Natural killer cell treated with Interleukin-12 subunit alpha and Interleukin-12 subunit beta and Interleukin-15 and Interleukin-18, amount 100 ng/mL, for 72 hours (primary cell): ENCODE measurements at regions not wholly inside any gene's neighbourhood (a gene's known extent, or its start where the extent isn't known, plus 50 kb on each side); places are given as distances from the start of the nearest gene placed in this dataset.
"Not testable (repeated sequence)": the region's sequence is repeated elsewhere in the genome, so short reads cannot be mapped to it uniquely, and the experiment has no call there.

Experiments used
- ATAC-seq, 2 donors: fragments of 150-1000 bp; cut with Tn5 transposase in 1 of 2; sonication (Bioruptor Pico), chemical (Tn5 transposase) in 1 of 2; 2 replicates each; pipeline ENCODE4 v1.10.0; 2021
- DNase-seq: peaks from one replicate; pipeline ENCODE4 v3.0.0; 2022; ENCODE audit warnings: low spot score
- H3K27ac Mint-ChIP-seq, 2 donors: 1 replicate in 1 of 2; 2 replicates in 1 of 2; pipeline ENCODE4 v1.8.0; 2022; ENCODE audit warnings: mixed read lengths in 2 of 2, mild to moderate bottlenecking in 1 of 2, moderate library complexity in 1 of 2
- H3K27me3 Mint-ChIP-seq, 2 donors: 1 replicate in 1 of 2; 2 replicates in 1 of 2; pipeline ENCODE4 v1.8.0; 2022; ENCODE audit warnings: mixed read lengths in 2 of 2
- H3K36me3 Mint-ChIP-seq: one replicate; pipeline ENCODE4 v1.8.0; 2022; ENCODE audit warnings: mixed read lengths
- H3K4me1 Mint-ChIP-seq, 2 donors: 1 replicate in 1 of 2; 2 replicates in 1 of 2; pipeline ENCODE4 v1.8.0; 2022; ENCODE audit warnings: low read depth in 2 of 2, mixed read lengths in 2 of 2, mild to moderate bottlenecking in 1 of 2
- H3K4me3 Mint-ChIP-seq: one replicate; pipeline ENCODE4 v1.8.0; 2022; ENCODE audit warnings: mixed read lengths
- H3K9me3 Mint-ChIP-seq: 2 replicates; pipeline ENCODE4 v1.8.0; 2022; ENCODE audit warnings: mixed read lengths

- no peak for DNase-seq
- Mint-ChIP-seq H3K9me3 (no peaks in the 10 kb centered on the region), H3K27me3 (peaks cover 8 to 18% of the 10 kb centered on the region in 2 donors), H3K4me3 (no peak overlapping the region), H3K36me3 (no peaks in the 10 kb centered on the region), H3K4me1 (no peaks in the 10 kb centered on the region), H3K27ac (no peak overlapping the region)
- no peak for ATAC-seq
Observed at GRCh38 chr11:46175401-46176002, 54.2 kb upstream of the PHF21A start.

- not testable (repeated sequence) for DNase-seq, H3K27ac Mint-ChIP-seq, H3K9me3 Mint-ChIP-seq, H3K4me1 Mint-ChIP-seq, H3K36me3 Mint-ChIP-seq, H3K4me3 Mint-ChIP-seq, ATAC-seq
- peaks cover 17 to 22% of the 10 kb centered on the region in 2 donors for H3K27me3 Mint-ChIP-seq
Observed at GRCh38 chr11:46171693-46172092, 50.4 kb upstream of the PHF21A start.
